Astrocyte of the spinal cord (primary cell): ENCODE measurements at regions not wholly inside any gene's neighbourhood (a gene's known extent, or its start where the extent isn't known, plus 50 kb on each side); places are given as distances from the start of the nearest gene placed in this dataset.

Experiments used
- DNase-seq: peaks from one replicate; pipeline ENCODE4 v3.0.0; 2011; ENCODE audit warnings: low read depth, low spot score
- H3K4me3 ChIP-seq: 2 replicates; pipeline ENCODE4 v1.5.1; 2011; ENCODE audit warnings: low read depth, mild to moderate bottlenecking, low read length, moderate library complexity
- CTCF ChIP-seq: IDR thresholded peaks from 2 replicates; pipeline ENCODE4 v1.5.1; 2012; ENCODE audit warnings: low read depth, mild to moderate bottlenecking, low read length, inconsistent platforms
- in situ Hi-C: cut with HindIII; loops from 2 replicates; pipeline ENCODE4 v1.10.0; 2017; ENCODE audit warnings: low sequenced_read_pairs

GRCh38 chr9:89961616-89962341 lies 357.0 kb downstream of the GADD45G start:
- in situ Hi-C loops: no loop called here
- no peak for TF ChIP-seq CTCF
- no peak overlapping the region for H3K4me3 ChIP-seq
- DNase-seq: peak; percentile 50

GRCh38 chr9:89963280-89963679 lies 358.5 kb downstream of the GADD45G start:
- in situ Hi-C loops: no loop called here
- no peak overlapping the region for H3K4me3 ChIP-seq
- no peak for DNase-seq
- no peak for TF ChIP-seq CTCF

- H3K4me3 ChIP-seq: no peak overlapping the region
- no peak for DNase-seq
- TF ChIP-seq CTCF: no peak
- in situ Hi-C loops: no loop called here
These were observed 362.7 kb downstream of the GADD45G start for GRCh38 chr9:89967527-89967926.

- no peak overlapping the region for H3K4me3 ChIP-seq
- no peak for DNase-seq
- in situ Hi-C loops: no loop called here
- TF ChIP-seq CTCF: no peak
These were observed 364.4 kb downstream of the GADD45G start for GRCh38 chr9:89969156-89969675.

- no peak overlapping the region for H3K4me3 ChIP-seq
- in situ Hi-C loops: no loop called here
- no peak for TF ChIP-seq CTCF
- DNase-seq: no peak
These were observed 365.2 kb downstream of the GADD45G start for GRCh38 chr9:89969881-89970639.

- in situ Hi-C loops: no loop called here
- no peak for DNase-seq
- no peak overlapping the region for H3K4me3 ChIP-seq
- no peak for TF ChIP-seq CTCF
These were observed 365.9 kb downstream of the GADD45G start for GRCh38 chr9:89970701-89971100.
